ENCODE measurements at regions not wholly inside any gene's neighbourhood (a gene's known extent, or its start where the extent isn't known, plus 50 kb on each side); places are given as distances from the start of the nearest gene placed in this dataset.

GRCh38 chr13:34719060-34719875 lies 222.8 kb upstream of the NBEA start:
- TF ChIP-seq CTCF (IDR thresholded peaks at IDR 0.05), result no peak
- no peak for TF ChIP-seq POLR2A (IDR thresholded peaks at IDR 0.05)

All from heart left ventricle (tissue), 13 donors.